Thoracic aorta (tissue), 2 donors: ENCODE measurements at regions not wholly inside any gene's neighbourhood (a gene's known extent, or its start where the extent isn't known, plus 50 kb on each side); places are given as distances from the start of the nearest gene placed in this dataset.

Experiments
- ATAC-seq: fragments of 150-250 bp; one replicate; pipeline ENCODE4 v1.8.0; 2017; ENCODE audit warnings: low read depth; ENCODE audit not compliant: insufficient number of reproducible peaks, low FRiP score
- DNase-seq: peaks from one replicate; pipeline ENCODE4 v3.0.0-alpha.2; 2020; ENCODE audit warnings: low spot score
- H3K27ac ChIP-seq, 2 donors: fragments of 200-600 bp; sonication (generic); 1 replicate in 1 of 2; 2 replicates in 1 of 2; pipeline ENCODE4 v1.5.1; 2016; ENCODE audit warnings: mild to moderate bottlenecking in 2 of 2, moderate library complexity in 2 of 2
- H3K27me3 ChIP-seq: fragments of 200-600 bp; sonication (generic); replicated peaks from 2 replicates; pipeline ENCODE4 v1.6.0; 2016; ENCODE audit warnings: mild to moderate bottlenecking; ENCODE audit not compliant: insufficient read depth
- H3K36me3 ChIP-seq: fragments of 200-600 bp; sonication (generic); one replicate; pipeline ENCODE4 v1.5.1; 2016
- H3K4me1 ChIP-seq, 2 donors: fragments of 200-600 bp; sonication (generic); 1 replicate in 1 of 2; 2 replicates in 1 of 2; pipeline versions ENCODE4 v1.5.1 to v1.6.0; 2016; ENCODE audit warnings: low read depth in 2 of 2, mild to moderate bottlenecking in 1 of 2; ENCODE audit not compliant: control insufficient read depth in 1 of 2
- H3K4me3 ChIP-seq: fragments of 200-600 bp; sonication (generic); 2 replicates; pipeline ENCODE4 v1.5.1; 2016; ENCODE audit warnings: mild to moderate bottlenecking
- H3K9me3 ChIP-seq: fragments of 200-600 bp; sonication (generic); 2 replicates; pipeline ENCODE4 v1.5.1; 2016
- TF ChIP-seq, protein P1 (sequence below): fragments of 200-600 bp; sonication (generic); IDR thresholded peaks from one replicate; pipeline ENCODE4 v1.5.1; 2019; ENCODE audit warnings: antibody characterized with exemption

DNA sequence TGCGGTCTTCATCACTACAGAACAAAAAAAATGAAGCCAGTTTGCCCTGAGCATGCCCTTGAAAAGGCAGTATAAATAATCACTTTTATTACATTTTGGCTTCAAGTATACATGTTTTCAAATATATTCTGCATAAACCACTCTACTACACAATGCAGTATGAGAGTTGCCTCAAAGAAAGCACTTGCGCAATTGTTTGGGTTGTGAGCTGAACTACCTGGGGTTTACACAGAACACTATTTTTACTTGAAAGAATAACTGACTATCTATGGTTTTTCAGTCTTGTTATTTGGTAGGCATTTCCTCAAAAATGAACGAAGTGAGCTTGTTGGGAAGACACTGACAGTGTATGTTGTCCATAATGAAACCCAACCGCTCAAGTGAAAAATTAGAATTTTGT lies 264.4 kb upstream of the KLF12 start:
- no peaks in the 10 kb centered on the region for H3K4me1 ChIP-seq
- no peak for ATAC-seq
- H3K27me3 ChIP-seq: no peaks in the 10 kb centered on the region
- no peak for DNase-seq
- H3K27ac ChIP-seq: no peak overlapping the region
- no peaks in the 10 kb centered on the region for H3K9me3 ChIP-seq
- H3K4me3 ChIP-seq: no peak overlapping the region
- no peaks in the 10 kb centered on the region for H3K36me3 ChIP-seq
- TF ChIP-seq, protein P1, sequence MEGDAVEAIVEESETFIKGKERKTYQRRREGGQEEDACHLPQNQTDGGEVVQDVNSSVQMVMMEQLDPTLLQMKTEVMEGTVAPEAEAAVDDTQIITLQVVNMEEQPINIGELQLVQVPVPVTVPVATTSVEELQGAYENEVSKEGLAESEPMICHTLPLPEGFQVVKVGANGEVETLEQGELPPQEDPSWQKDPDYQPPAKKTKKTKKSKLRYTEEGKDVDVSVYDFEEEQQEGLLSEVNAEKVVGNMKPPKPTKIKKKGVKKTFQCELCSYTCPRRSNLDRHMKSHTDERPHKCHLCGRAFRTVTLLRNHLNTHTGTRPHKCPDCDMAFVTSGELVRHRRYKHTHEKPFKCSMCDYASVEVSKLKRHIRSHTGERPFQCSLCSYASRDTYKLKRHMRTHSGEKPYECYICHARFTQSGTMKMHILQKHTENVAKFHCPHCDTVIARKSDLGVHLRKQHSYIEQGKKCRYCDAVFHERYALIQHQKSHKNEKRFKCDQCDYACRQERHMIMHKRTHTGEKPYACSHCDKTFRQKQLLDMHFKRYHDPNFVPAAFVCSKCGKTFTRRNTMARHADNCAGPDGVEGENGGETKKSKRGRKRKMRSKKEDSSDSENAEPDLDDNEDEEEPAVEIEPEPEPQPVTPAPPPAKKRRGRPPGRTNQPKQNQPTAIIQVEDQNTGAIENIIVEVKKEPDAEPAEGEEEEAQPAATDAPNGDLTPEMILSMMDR: no peak

DNA sequence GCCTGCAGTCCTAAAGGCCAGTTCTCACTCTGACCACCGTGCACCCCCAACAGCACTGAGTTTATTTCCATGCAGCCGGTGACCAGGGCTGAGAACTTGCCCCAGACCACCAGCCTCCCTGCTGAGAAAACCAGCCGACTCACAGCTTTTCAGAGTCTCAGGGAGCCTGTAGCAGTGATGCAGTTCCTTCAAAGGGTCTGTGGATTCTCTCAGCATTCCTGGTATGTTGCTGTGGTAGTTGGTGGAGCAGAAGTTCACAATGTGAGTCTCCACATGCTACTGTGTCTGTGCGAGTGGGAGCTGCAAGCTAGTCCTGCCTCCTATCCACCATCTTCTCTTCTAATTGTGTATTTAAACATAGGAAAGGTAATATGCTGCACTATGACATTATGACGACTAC lies 254.9 kb upstream of the KLF12 start:
- DNase-seq: no peak
- no peak for ATAC-seq
- peaks cover 11% of the 10 kb centered on the region for H3K9me3 ChIP-seq
- TF ChIP-seq, protein P1: no peak
- H3K27ac ChIP-seq: no peak overlapping the region
- no peaks in the 10 kb centered on the region for H3K4me1 ChIP-seq
- no peaks in the 10 kb centered on the region for H3K36me3 ChIP-seq
- H3K4me3 ChIP-seq: no peak overlapping the region
- H3K27me3 ChIP-seq: no peaks in the 10 kb centered on the region

DNA sequence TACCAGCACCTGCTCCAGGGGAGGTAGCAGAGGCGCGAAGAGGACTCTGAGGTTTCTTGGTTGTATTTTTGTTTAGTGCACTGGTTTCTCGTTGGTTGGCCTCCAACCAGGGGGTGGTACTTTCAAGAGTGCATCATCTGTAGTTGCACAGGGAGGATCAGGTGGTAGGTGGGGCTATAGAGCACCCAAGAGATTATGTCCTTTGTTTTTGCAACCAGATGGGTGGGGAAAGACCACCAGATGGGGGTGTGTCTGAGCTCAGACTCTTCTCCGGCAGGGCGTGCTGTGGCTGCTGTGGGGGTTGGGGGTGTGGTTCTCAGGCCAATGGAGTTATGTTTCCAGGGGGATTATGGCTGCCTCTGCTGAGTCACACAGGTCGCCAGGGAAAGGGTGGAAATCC lies 254.4 kb upstream of the KLF12 start:
- ATAC-seq (no peak), DNase-seq (no peak)
- H3K36me3 ChIP-seq: no peaks in the 10 kb centered on the region
- H3K4me1 ChIP-seq: no peaks in the 10 kb centered on the region
- TF ChIP-seq, protein P1: no peak
- no peaks in the 10 kb centered on the region for H3K27me3 ChIP-seq
- no peak overlapping the region for H3K4me3 ChIP-seq
- peaks cover 11% of the 10 kb centered on the region for H3K9me3 ChIP-seq
- H3K27ac ChIP-seq: no peak overlapping the region

DNA sequence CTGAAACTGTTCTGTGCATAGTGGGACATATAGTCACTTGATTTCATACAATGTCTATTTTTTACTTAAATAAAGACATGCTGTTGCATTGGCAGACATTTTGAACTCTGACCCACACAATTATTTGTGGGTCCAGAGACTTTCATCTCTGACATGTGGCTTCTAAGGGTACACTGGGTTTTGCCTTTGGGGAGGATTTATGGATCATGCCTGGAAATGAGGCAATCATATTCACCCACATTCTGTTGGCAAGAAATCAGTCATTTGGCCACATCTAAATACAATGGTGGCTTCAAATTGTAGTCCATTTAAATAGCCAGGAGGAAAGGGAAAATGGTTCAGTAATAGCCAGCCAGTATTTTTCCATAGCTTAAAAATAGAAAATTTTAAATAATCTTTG lies 238.3 kb upstream of the KLF12 start:
- Histone ChIP-seq H3K36me3 (no peaks in the 10 kb centered on the region), H3K4me1 (no peaks in the 10 kb centered on the region), H3K4me3 (no peak overlapping the region), H3K9me3 (no peaks in the 10 kb centered on the region), H3K27ac (no peak overlapping the region), H3K27me3 (no peaks in the 10 kb centered on the region)
- no peak for DNase-seq
- ATAC-seq: no peak
- TF ChIP-seq, protein P1: no peak

DNA sequence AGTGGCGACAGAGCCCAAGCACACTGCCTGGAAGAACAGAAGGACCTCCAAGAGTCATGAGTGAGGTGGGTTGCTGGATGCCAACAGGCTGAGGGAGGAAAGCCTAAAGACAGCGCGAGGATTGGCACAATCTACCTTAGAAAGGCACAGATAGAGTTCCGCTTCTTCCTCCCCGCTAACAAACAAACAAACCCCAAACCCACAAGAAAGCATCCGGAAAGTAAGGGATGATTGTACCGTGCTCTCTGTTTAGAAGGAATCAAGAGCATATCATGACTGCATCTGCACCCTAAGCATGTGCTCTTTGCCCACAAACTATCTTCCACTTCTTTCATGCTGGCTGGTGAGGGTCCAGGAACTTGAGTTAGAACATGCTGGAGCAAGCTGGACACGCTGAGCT lies 233.0 kb upstream of the KLF12 start:
- DNase-seq (no peak), ATAC-seq (no peak)

More for the DNA sequence above, 233.0 kb upstream of the KLF12 start:
- Histone ChIP-seq H3K4me1 (no peaks in the 10 kb centered on the region), H3K27ac (no peak overlapping the region), H3K9me3 (no peaks in the 10 kb centered on the region), H3K27me3 (no peaks in the 10 kb centered on the region), H3K4me3 (no peak overlapping the region), H3K36me3 (no peaks in the 10 kb centered on the region)
- TF ChIP-seq, protein P1: no peak
